OCI-LY3 (cell line): ENCODE measurements at regions not wholly inside any gene's neighbourhood (a gene's known extent, or its start where the extent isn't known, plus 50 kb on each side); places are given as distances from the start of the nearest gene placed in this dataset.

Experiments
- H2AFZ ChIP-seq: fragments of 200-600, 300-600 bp; shearing (Covaris generic); 2 replicates; pipeline ENCODE4 v1.6.0; 2014; ENCODE audit warnings: antibody characterized with exemption, low read depth, low read length
- H3K27ac ChIP-seq: fragments of 200-600, 300-600 bp; sonication (generic); 2 replicates; pipeline ENCODE4 v1.5.1; 2014; ENCODE audit warnings: mild to moderate bottlenecking, low read length, moderate library complexity, mixed read lengths
- H3K27me3 ChIP-seq: fragments of 200-600, 300-600 bp; sonication (generic); 2 replicates; pipeline ENCODE4 v1.6.1; 2014; ENCODE audit warnings: low read depth, low read length, mixed read lengths
- H3K36me3 ChIP-seq: fragments of 200-600, 300-600 bp; sonication (generic); replicated peaks from 2 replicates; pipeline ENCODE3; 2014; ENCODE audit warnings: low read depth, low read length, mixed read lengths
- H3K4me1 ChIP-seq: fragments of 300-600, 200-600 bp; sonication (generic); 2 replicates; pipeline ENCODE4 v1.6.1; 2014; ENCODE audit warnings: low read length, mixed read lengths
- H3K4me2 ChIP-seq: fragments of 200-600, 300-600 bp; sonication (generic); 2 replicates; pipeline ENCODE4 v1.6.1; 2014; ENCODE audit warnings: low read length, mixed read lengths
- H3K4me3 ChIP-seq: fragments of 300-600, 200-600 bp; sonication (generic); 2 replicates; pipeline ENCODE4 v1.5.1; 2014; ENCODE audit warnings: antibody characterized with exemption, mild to moderate bottlenecking, low read length, moderate library complexity
- H3K79me2 ChIP-seq: fragments of 300-600, 200-600 bp; shearing (Covaris generic); 2 replicates; pipeline ENCODE4 v1.6.1; 2014; ENCODE audit warnings: mild to moderate bottlenecking, low read length, mixed read lengths
- H3K9ac ChIP-seq: fragments of 300-600, 200-600 bp; shearing (Covaris generic); 2 replicates; pipeline ENCODE4 v1.6.0; 2014; ENCODE audit warnings: mild to moderate bottlenecking, low read length, moderate library complexity
- H3K9me3 ChIP-seq: fragments of 200-600, 300-600 bp; shearing (Covaris generic); 2 replicates; pipeline ENCODE4 v1.6.1; 2014; ENCODE audit warnings: low read length, mixed read lengths; ENCODE audit not compliant: insufficient read depth
- H4K20me1 ChIP-seq: fragments of 200-600, 300-600 bp; sonication (generic); 2 replicates; pipeline ENCODE4 v1.6.1; 2016; ENCODE audit warnings: low read length, mixed read lengths; ENCODE audit not compliant: insufficient read depth
- EZH2phosphoT487 ChIP-seq: fragments of 200-600 bp; shearing (Covaris generic); IDR thresholded peaks from 2 replicates; pipeline ENCODE4 v1.6.1; 2018; ENCODE audit warnings: antibody characterized with exemption, mixed run types, low read depth
- TF ChIP-seq, protein P1 (sequence below): fragments of 200-600, 300-600 bp; sonication (generic); IDR thresholded peaks from 2 replicates; pipeline ENCODE4 v1.5.1; 2014; ENCODE audit warnings: antibody characterized with exemption, low read length, low read depth

GRCh38 chr4:140268186-140268841 lies 105.1 kb upstream of the SCOC start:
- peaks cover 53% of the 10 kb centered on the region for H3K27me3 ChIP-seq
- no peaks in the 10 kb centered on the region; the same call in 1 of the 2 replicates for H3K4me1 ChIP-seq
- H3K4me2 ChIP-seq, result no peak overlapping the region
- H3K9me3 ChIP-seq, result no peaks in the 10 kb centered on the region
- no peaks in the 10 kb centered on the region for H3K36me3 ChIP-seq
- H4K20me1 ChIP-seq, result no peaks in the 10 kb centered on the region
- H3K4me3 ChIP-seq, result no peak overlapping the region
- no peaks in the 10 kb centered on the region for H3K79me2 ChIP-seq
- TF ChIP-seq, protein P1, sequence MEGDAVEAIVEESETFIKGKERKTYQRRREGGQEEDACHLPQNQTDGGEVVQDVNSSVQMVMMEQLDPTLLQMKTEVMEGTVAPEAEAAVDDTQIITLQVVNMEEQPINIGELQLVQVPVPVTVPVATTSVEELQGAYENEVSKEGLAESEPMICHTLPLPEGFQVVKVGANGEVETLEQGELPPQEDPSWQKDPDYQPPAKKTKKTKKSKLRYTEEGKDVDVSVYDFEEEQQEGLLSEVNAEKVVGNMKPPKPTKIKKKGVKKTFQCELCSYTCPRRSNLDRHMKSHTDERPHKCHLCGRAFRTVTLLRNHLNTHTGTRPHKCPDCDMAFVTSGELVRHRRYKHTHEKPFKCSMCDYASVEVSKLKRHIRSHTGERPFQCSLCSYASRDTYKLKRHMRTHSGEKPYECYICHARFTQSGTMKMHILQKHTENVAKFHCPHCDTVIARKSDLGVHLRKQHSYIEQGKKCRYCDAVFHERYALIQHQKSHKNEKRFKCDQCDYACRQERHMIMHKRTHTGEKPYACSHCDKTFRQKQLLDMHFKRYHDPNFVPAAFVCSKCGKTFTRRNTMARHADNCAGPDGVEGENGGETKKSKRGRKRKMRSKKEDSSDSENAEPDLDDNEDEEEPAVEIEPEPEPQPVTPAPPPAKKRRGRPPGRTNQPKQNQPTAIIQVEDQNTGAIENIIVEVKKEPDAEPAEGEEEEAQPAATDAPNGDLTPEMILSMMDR, result no peak
- no peak for TF ChIP-seq EZH2phosphoT487
- no peak overlapping the region for H3K27ac ChIP-seq
- no peak overlapping the region for H3K9ac ChIP-seq
- H2AFZ ChIP-seq, result no peak overlapping the region

GRCh38 chr4:140267576-140267975 lies 105.9 kb upstream of the SCOC start:
- Histone ChIP-seq H3K9me3 (no peaks in the 10 kb centered on the region), H3K79me2 (no peaks in the 10 kb centered on the region), H3K9ac (no peak overlapping the region), H3K36me3 (no peaks in the 10 kb centered on the region), H3K4me3 (no peak overlapping the region), H4K20me1 (no peaks in the 10 kb centered on the region), H3K27ac (no peak overlapping the region), H2AFZ (no peak overlapping the region), H3K4me1 (no peaks in the 10 kb centered on the region; the same call in 1 of the 2 replicates), H3K4me2 (no peak overlapping the region), H3K27me3 (peaks cover 46% of the 10 kb centered on the region)
- TF ChIP-seq, protein P1, result no peak
- TF ChIP-seq EZH2phosphoT487, result no peak

GRCh38 chr4:140266958-140267568 lies 106.4 kb upstream of the SCOC start:
- Histone ChIP-seq H2AFZ (no peak overlapping the region), H3K9me3 (no peaks in the 10 kb centered on the region), H3K27ac (no peak overlapping the region), H3K27me3 (peaks cover 46% of the 10 kb centered on the region), H3K79me2 (no peaks in the 10 kb centered on the region), H4K20me1 (no peaks in the 10 kb centered on the region), H3K4me1 (no peaks in the 10 kb centered on the region; the same call in 1 of the 2 replicates), H3K9ac (no peak overlapping the region), H3K4me2 (no peak overlapping the region), H3K4me3 (no peak overlapping the region), H3K36me3 (no peaks in the 10 kb centered on the region)
- TF ChIP-seq, protein P1, result no peak
- no peak for TF ChIP-seq EZH2phosphoT487

DNA sequence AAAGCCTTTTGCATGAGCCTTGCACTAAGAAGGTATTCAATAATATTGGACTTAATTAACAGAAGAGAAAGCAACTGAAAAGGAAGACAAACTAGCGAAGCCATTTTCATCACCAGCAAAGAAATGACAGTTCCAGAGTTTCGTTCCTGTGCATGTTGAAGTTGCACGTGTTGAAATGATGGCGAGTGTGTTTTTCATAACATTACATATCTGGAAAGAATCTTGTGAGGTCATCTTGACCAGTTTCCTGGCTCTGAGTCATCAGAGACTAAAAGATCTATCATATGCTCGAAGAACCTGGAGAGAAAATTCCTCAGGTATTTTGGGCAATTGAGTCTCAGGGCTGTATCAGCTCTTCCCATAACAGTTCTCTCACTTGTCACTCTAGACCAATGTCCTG lies 106.2 kb upstream of the MAML3 start:
- no peak for TF ChIP-seq EZH2phosphoT487
- TF ChIP-seq, protein P1, result no peak
- Histone ChIP-seq H3K9ac (no peak overlapping the region), H3K4me2 (no peak overlapping the region), H3K9me3 (no peaks in the 10 kb centered on the region), H3K27ac (no peak overlapping the region), H3K79me2 (no peaks in the 10 kb centered on the region), H3K36me3 (no peaks in the 10 kb centered on the region), H3K4me1 (peaks cover 9% of the 10 kb centered on the region), H3K4me3 (no peak overlapping the region), H4K20me1 (no peaks in the 10 kb centered on the region), H2AFZ (no peak overlapping the region), H3K27me3 (peaks cover 54% of the 10 kb centered on the region)
